Panc1 (cell line): ENCODE measurements at regions not wholly inside any gene's neighbourhood (a gene's known extent, or its start where the extent isn't known, plus 50 kb on each side); places are given as distances from the start of the nearest gene placed in this dataset.

Experiments used
- CTCF ChIP-seq: fragments of 450-650 bp; IDR thresholded peaks from 2 replicates; pipeline ENCODE4 v1.5.1; 2017; ENCODE audit warnings: mild to moderate bottlenecking
- SIN3A ChIP-seq: IDR thresholded peaks from 2 replicates; pipeline ENCODE4 v1.6.1; 2012; ENCODE audit warnings: low read depth, mild to moderate bottlenecking, low read length, moderate library complexity, borderline replicate concordance; ENCODE audit not compliant: insufficient read depth

DNA sequence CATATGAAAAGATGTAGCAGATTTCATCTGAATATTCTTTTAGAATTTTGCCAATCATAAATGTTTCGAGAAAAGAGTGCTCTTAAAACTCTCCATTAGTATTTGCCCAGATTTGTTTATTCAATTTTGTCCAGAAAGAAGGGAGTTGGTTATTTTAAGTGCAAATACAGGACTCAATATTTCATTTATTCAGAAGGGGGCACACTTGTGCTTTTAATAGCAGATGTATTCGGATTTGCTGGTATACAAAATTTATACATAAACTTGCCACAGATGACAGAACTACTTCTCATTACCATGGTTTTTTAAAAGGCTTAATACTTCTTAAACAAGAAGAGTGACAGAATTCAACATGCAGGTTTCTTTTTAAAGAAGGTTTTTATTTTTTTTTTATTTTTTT is 69.8 kb upstream of the GRM7 start:
- TF ChIP-seq CTCF (no peak), SIN3A (no peak)
